OCI-LY3 (cell line): ENCODE measurements at regions not wholly inside any gene's neighbourhood (a gene's known extent, or its start where the extent isn't known, plus 50 kb on each side); places are given as distances from the start of the nearest gene placed in this dataset.

Experiments used
- CTCF ChIP-seq: fragments of 200-600, 300-600 bp; sonication (generic); IDR thresholded peaks from 2 replicates; pipeline ENCODE4 v1.5.1; 2014; ENCODE audit warnings: antibody characterized with exemption, low read length, low read depth
- EZH2phosphoT487 ChIP-seq: fragments of 200-600 bp; shearing (Covaris generic); IDR thresholded peaks from 2 replicates; pipeline ENCODE4 v1.6.1; 2018; ENCODE audit warnings: antibody characterized with exemption, mixed run types, low read depth

GRCh38 chr18:41373612-41374011 is 581.4 kb upstream of the PIK3C3 start:
- TF ChIP-seq CTCF (no peak), EZH2phosphoT487 (no peak)
